Pancreas (tissue), 10 donors: ENCODE measurements at regions not wholly inside any gene's neighbourhood (a gene's known extent, or its start where the extent isn't known, plus 50 kb on each side); places are given as distances from the start of the nearest gene placed in this dataset.
A peak's percentile ranks its signal among the peaks of the same experiment; 100 is the strongest.

Source experiments
- ATAC-seq, 4 donors: fragments of 200-7000 bp; cut with Tn5 transposase; one replicate each; pipeline versions ENCODE4 v1.8.0 to v1.9.1; 2020; ENCODE audit warnings: mild to moderate bottlenecking in 4 of 4, moderate library complexity in 4 of 4
- DNase-seq, 6 donors: peaks; one replicate each; pipeline ENCODE4 v3.0.0-alpha.2; 2020
- FAIRE-seq: peaks from 2 replicates; lab custom pipeline; 2012; peaks lifted over from hg19 to GRCh38; lab: Jason Lieb, UNC
- H3K27ac ChIP-seq, 4 donors: fragments of 200-600 bp; sonication (generic); 1 replicate in 3 of 4; 2 replicates in 1 of 4; pipeline versions ENCODE4 v1.5.0 to v1.8.0; 2020
- H3K27me3 ChIP-seq, 4 donors: fragments of 200-600 bp; one replicate each; pipeline ENCODE4 v1.8.0; 2021
- H3K36me3 ChIP-seq, 3 donors: fragments of 200-600 bp; sonication (generic) in 1 of 3; one replicate each; pipeline versions ENCODE4 v1.5.0 to v1.8.0; 2020 to 2021
- H3K4me1 ChIP-seq, 3 donors: fragments of 200-600 bp; one replicate each; pipeline ENCODE4 v1.8.0; 2021
- H3K4me3 ChIP-seq, 4 donors: fragments of 200-600 bp; sonication (generic) in 2 of 4; one replicate each; pipeline versions ENCODE4 v1.5.0 to v1.8.0; 2020 to 2021
- H3K9me3 ChIP-seq, 4 donors: fragments of 200-600 bp; one replicate each; pipeline ENCODE4 v1.8.0; 2021
- WGBS, 2 donors: extraction: QIAGEN DNeasy Blood & Tissue Kit; methylation state at CpG; one replicate each; pipeline ENCODE4 v1.1.7; 2013; 5-methylcytosine and 5-hydroxymethylcytosine counted together
- intact Hi-C, 3 donors: fragments of 100-400 bp; cut with DNase I; formaldehyde crosslinking; loops; one replicate each; pipeline versions ENCODE4 v1.11.1 to v1.14.2; 2022
- TF ChIP-seq, protein P1 (sequence below), 4 donors: fragments of 200-600 bp; sonication (generic) in 3 of 4; IDR thresholded peaks; one replicate each; pipeline versions ENCODE4 v1.5.0 to v1.8.0; 2021; ENCODE audit warnings: antibody characterized with exemption in 4 of 4
- donor health status: healthy with polysubstance abuse.
- donor health status: DM: no; HTN: no; CAD: no; lungs with moderate emphysema.
- donor health status: DM: no; HTN: no; CAD: no.
- donor health status: control.
- donor health status: control.
- donor health status: Bipolar disorder and iron deficiency.
- donor health status: DM: yes; HTN: yes; CAD: no.
- donor health status: DM: no; HTN: no; CAD: no.
- donor health status: DM: no; HTN: no; CAD: no.
- donor health status: DM: yes; HTN: yes; CAD: no.

DNA sequence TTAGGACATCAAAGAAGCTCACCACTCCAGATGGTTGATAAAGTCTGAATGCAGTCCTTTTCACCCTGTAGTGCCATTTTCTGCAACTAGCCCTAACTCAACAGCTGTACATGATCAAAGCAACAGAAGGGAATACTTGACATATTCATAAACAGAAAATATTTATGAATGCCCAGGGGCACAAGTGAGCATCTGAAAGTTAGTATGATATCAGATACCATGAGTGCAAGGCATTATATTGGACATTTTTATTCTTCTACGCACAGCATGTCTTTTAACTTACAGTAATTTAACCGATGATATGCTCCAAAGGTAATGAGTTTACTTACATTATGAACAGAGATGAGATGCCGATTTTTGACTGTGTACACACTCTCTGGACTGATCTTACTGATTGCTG lies 142.0 kb downstream of the MCHR2 start:
- Histone ChIP-seq H3K27me3 (no peaks in the 10 kb centered on the region), H3K9me3 (no peaks in the 10 kb centered on the region), H3K4me1 (no peaks in the 10 kb centered on the region), H3K4me3 (no peak overlapping the region), H3K27ac (no peak overlapping the region), H3K36me3 (no peaks in the 10 kb centered on the region)
- WGBS, 2 donors, result 69 to 70% methylated on average over 3 of the region's 3 CpGs
- TF ChIP-seq, protein P1, sequence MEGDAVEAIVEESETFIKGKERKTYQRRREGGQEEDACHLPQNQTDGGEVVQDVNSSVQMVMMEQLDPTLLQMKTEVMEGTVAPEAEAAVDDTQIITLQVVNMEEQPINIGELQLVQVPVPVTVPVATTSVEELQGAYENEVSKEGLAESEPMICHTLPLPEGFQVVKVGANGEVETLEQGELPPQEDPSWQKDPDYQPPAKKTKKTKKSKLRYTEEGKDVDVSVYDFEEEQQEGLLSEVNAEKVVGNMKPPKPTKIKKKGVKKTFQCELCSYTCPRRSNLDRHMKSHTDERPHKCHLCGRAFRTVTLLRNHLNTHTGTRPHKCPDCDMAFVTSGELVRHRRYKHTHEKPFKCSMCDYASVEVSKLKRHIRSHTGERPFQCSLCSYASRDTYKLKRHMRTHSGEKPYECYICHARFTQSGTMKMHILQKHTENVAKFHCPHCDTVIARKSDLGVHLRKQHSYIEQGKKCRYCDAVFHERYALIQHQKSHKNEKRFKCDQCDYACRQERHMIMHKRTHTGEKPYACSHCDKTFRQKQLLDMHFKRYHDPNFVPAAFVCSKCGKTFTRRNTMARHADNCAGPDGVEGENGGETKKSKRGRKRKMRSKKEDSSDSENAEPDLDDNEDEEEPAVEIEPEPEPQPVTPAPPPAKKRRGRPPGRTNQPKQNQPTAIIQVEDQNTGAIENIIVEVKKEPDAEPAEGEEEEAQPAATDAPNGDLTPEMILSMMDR (IDR thresholded peaks at IDR 0.05), result no peak
- DNase-seq (no peak), ATAC-seq (no peak), FAIRE-seq (no peak)
- intact Hi-C loops, result no loop called here

DNA sequence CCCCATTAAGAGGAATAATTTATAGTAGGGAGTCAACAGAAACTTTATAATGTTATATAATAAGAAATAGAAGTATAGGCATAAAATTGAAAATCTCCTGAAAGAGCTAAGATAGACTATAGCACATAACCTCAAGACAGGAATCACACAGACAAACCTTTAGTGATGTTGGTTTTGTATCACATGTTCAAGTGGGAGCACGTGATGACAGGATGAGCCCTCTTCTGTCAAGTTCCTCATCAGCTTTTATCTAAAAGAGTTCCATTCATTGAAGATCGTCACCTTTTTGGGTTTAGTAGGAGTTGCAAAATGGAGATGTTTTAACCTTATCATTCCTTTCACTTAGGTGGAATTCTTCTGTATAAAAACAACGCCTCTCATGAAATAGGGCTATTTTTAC lies 127.0 kb downstream of the MCHR2 start:
- FAIRE-seq, result no peak
- no peaks in the 10 kb centered on the region for H3K4me1 ChIP-seq
- H3K4me3 ChIP-seq, result no peak overlapping the region
- H3K36me3 ChIP-seq, result no peaks in the 10 kb centered on the region
- no peak for ATAC-seq
- no peaks in the 10 kb centered on the region for H3K9me3 ChIP-seq
- TF ChIP-seq, protein P1 (IDR thresholded peaks at IDR 0.05), result no peak
- no peak overlapping the region for H3K27ac ChIP-seq
- H3K27me3 ChIP-seq, result peaks cover 0 to 7% (median 0%) of the 10 kb centered on the region in 4 donors
- intact Hi-C loops, result no loop called here
- WGBS, 2 donors, result 23 to 30% methylated on average over 3 of the region's 3 CpGs
- DNase-seq, result no peak

DNA sequence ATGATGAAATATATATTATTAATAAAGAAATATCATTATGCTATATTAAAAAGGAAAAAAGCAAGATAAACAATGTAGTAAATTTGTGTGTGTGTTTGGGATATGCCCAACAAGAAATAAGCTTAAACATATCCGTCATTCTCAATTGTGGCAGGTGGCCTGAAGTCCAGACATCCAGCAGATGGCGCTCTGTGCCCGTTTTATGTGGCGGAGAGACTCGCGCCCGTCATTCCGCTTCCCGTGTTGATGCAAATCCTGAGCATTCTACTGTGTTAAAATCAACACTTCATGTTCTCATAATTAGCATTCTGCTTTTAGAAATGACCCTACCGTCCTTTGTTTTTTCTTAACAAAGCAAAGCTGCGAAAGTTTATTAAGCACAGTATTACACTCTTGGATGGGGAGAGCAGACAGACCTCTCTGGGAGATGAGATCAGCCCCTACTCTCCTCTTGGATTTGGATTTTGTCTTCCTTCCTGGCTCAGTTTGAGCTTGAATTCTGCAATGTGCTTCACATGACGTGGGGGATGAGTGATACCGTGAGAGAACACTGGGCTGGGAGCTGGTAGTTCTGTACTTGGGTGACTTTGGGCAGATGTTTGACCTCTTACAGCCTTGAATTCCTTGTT lies 125.8 kb downstream of the MCHR2 start:
- ATAC-seq, result peak; percentile 82 to 94 (median 94)

More for the DNA sequence above, 125.8 kb downstream of the MCHR2 start:
- Histone ChIP-seq H3K36me3 (no peaks in the 10 kb centered on the region), H3K27ac (no peak overlapping the region), H3K4me1 (no peaks in the 10 kb centered on the region), H3K4me3 (no peak overlapping the region), H3K9me3 (no peaks in the 10 kb centered on the region), H3K27me3 (peaks cover 0 to 7% (median 0%) of the 10 kb centered on the region in 4 donors)
- DNase-seq (peak; percentile 53 to 92 (median 78)), FAIRE-seq (peak; percentile 81)
- WGBS, 2 donors, result 2 to 4% methylated on average over 13 of the region's 13 CpGs
- intact Hi-C loops, result no loop called here
- TF ChIP-seq, protein P1 (IDR thresholded peaks at IDR 0.05), result peak; percentile 58 to 78 (median 68)
